SK-N-MC (cell line): ENCODE measurements at regions not wholly inside any gene's neighbourhood (a gene's known extent, or its start where the extent isn't known, plus 50 kb on each side); places are given as distances from the start of the nearest gene placed in this dataset.

Experiments used
- EZH2 ChIP-seq: fragments of 200-600 bp; sonication (generic); IDR thresholded peaks from one replicate; pipeline ENCODE4 v1.6.1; 2017; ENCODE audit warnings: antibody characterized with exemption
- FOXP2 ChIP-seq: optimal IDR thresholded peaks from 2 replicates; pipeline ENCODE3; 2011; ENCODE audit warnings: mild to moderate bottlenecking, moderate library complexity; ENCODE audit not compliant: insufficient read depth; ENCODE audit errors: extremely low read length, control extremely low read depth
- POLR2AphosphoS5 ChIP-seq: IDR thresholded peaks from 2 replicates; pipeline ENCODE4 v1.6.1; 2012; ENCODE audit warnings: mild to moderate bottlenecking, low read depth, low read length, borderline replicate concordance

DNA sequence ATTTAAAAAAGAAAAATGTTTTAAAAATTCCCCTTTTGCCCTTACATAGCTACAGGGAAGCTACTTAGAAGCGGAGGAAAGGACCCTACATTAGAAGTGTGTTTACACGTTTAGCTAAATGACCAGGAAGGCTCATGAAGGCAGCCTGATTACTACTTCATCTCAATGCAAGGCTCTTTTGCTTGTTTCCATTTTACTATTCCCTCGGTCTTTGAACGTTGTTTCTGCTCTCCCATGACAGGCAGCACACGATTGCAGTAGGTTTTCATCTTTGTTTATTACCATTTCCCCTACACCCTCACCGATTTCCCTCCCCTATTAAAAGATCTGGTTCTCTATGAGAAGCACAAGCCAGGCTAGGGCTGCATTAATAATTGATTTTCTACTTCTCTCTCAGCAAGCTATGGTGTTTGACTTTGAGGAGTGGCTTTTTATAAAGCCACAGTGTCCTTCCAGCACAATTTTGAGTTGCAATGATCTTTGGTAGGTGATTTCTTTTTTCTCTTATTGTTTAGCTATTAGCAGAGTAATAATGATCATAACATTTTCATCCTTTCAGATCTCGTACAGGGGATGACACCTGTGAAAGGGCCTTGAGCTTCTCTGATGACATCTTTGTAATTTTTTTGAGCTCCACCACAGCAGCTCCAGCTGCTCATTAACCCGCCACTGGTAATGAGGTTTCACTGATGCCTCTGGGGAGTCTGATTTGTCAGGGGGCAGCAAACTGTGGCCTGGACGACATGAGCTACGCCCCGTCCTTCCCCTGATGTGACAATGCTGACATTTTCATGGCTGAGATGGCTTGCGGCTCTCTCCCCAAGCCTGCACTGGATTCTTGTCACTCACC, 670.3 kb downstream of the UQCRFS1 start:
- TF ChIP-seq EZH2, result no peak
- TF ChIP-seq POLR2AphosphoS5, result no peak
- TF ChIP-seq FOXP2, result no peak
